ENCODE measurements at regions not wholly inside any gene's neighbourhood (a gene's known extent, or its start where the extent isn't known, plus 50 kb on each side); places are given as distances from the start of the nearest gene placed in this dataset.

- no peak for DNase-seq (ENCODE audit: low spot score)
- TF ChIP-seq CTCF (IDR thresholded peaks at IDR 0.05; ENCODE audit: borderline replicate concordance, control extremely low read depth, extremely low read depth, insufficient read depth, missing control alignments): no peak
- in situ Hi-C loops (cut with MboI; ENCODE audit: low sequenced_read_pairs, unreplicated experiment): no loop called here
These were observed 111.2 kb downstream of the PMAIP1 start for GRCh38 chr18:60010984-60011383.

DNA sequence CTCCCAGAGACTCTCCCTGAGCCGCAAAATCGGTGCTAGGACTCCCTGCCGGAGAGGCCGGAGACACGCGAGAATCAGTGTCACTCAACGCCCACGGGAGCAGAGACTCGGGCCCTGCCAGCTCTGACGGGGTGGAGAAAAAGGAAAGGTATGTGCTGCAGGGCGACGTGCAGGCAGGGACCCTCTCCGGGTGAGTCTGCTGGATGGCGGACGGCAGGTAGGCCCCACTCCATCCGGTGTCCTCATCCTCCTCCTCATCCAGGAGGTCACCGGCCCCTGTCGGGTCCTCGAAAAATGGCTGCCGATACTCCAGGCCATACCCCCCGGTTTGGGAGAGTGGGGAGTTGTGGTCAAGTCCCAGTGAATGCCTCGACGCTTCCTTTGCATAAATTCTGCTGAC lies 110.7 kb downstream of the PMAIP1 start:
- TF ChIP-seq CTCF (IDR thresholded peaks at IDR 0.05; ENCODE audit: borderline replicate concordance, control extremely low read depth, extremely low read depth, insufficient read depth, missing control alignments): no peak
- in situ Hi-C loops (cut with MboI; ENCODE audit: low sequenced_read_pairs, unreplicated experiment): no loop called here
- DNase-seq (ENCODE audit: low spot score): no peak

GRCh38 chr18:60007661-60008060 lies 107.9 kb downstream of the PMAIP1 start:
- no peak for TF ChIP-seq CTCF (IDR thresholded peaks at IDR 0.05; ENCODE audit: borderline replicate concordance, control extremely low read depth, extremely low read depth, insufficient read depth, missing control alignments)
- DNase-seq (ENCODE audit: low spot score): no peak
- in situ Hi-C loops (cut with MboI; ENCODE audit: low sequenced_read_pairs, unreplicated experiment): no loop called here

- in situ Hi-C loops (cut with MboI; ENCODE audit: low sequenced_read_pairs, unreplicated experiment): no loop called here
- TF ChIP-seq CTCF (IDR thresholded peaks at IDR 0.05; ENCODE audit: borderline replicate concordance, control extremely low read depth, extremely low read depth, insufficient read depth, missing control alignments): no peak
- no peak for DNase-seq (ENCODE audit: low spot score)
These were observed 103.9 kb downstream of the PMAIP1 start for GRCh38 chr18:60003610-60004185.

GRCh38 chr18:59996370-59996966 lies 96.7 kb downstream of the PMAIP1 start:
- in situ Hi-C loops (cut with MboI; ENCODE audit: low sequenced_read_pairs, unreplicated experiment): loop anchor here (25.0 kb wide), 2 partner anchors 416 to 541 kb away; no protein-coding TSS in a partner anchor
- no peak for DNase-seq (ENCODE audit: low spot score)
- peak; percentile 42 for TF ChIP-seq CTCF (IDR thresholded peaks at IDR 0.05; ENCODE audit: borderline replicate concordance, control extremely low read depth, extremely low read depth, insufficient read depth, missing control alignments)

DNA sequence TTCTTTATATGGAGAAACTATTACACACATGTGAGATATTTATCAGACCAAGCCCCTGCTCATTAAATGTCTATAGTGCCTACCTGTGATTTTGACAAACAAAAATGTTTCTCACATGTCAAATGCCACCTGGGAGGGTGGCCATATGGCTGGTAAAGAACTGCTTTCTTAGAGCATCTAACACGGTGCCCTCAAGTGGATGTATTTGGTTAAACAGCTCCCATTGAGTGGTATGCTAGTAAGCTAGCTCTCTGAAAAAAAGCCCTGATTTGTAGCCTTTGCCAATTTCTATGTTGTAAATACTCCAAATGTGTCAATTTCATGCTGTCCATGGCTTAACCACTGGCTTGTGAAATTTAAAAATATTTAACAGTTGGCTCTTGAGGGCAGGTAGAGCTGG lies 94.6 kb downstream of the PMAIP1 start:
- TF ChIP-seq CTCF (IDR thresholded peaks at IDR 0.05; ENCODE audit: borderline replicate concordance, control extremely low read depth, extremely low read depth, insufficient read depth, missing control alignments): peak; percentile 20
- in situ Hi-C loops (cut with MboI; ENCODE audit: low sequenced_read_pairs, unreplicated experiment): loop anchor here (25.0 kb wide), 2 partner anchors 418 to 543 kb away; no protein-coding TSS in a partner anchor
- DNase-seq (ENCODE audit: low spot score): no peak

Data from GM13976 (cell line).